ENCODE measurements at regions not wholly inside any gene's neighbourhood (a gene's known extent, or its start where the extent isn't known, plus 50 kb on each side); places are given as distances from the start of the nearest gene placed in this dataset.
A peak's percentile ranks its signal among the peaks of the same experiment; 100 is the strongest.

- DNase-seq = no peak
Measured at GRCh38 chr20:11651647-11652046, 266.0 kb upstream of the BTBD3 start.

- DNase-seq = no peak
Measured at GRCh38 chr20:11652128-11652527, 265.6 kb upstream of the BTBD3 start.

GRCh38 chr20:11654766-11655165 is 262.9 kb upstream of the BTBD3 start:
- no peak for DNase-seq

- no peak for DNase-seq
Measured at GRCh38 chr20:11660673-11661072, 257.0 kb upstream of the BTBD3 start.

GRCh38 chr20:11671015-11671511 is 246.6 kb upstream of the BTBD3 start:
- no peak for DNase-seq

- DNase-seq = peak in 3 of 58 donors; percentile 5 to 45 (median 5)
Measured at GRCh38 chr20:11672959-11673358, 244.7 kb upstream of the BTBD3 start.

- DNase-seq = peak in 6 of 58 donors; percentile 1 to 22 (median 8)
Measured at GRCh38 chr20:11675920-11676629, 241.6 kb upstream of the BTBD3 start.

GRCh38 chr20:11676630-11677287 is 240.9 kb upstream of the BTBD3 start:
- peak in 24 of 58 donors; percentile 1 to 51 (median 10) for DNase-seq

GRCh38 chr20:11677428-11677827 is 240.3 kb upstream of the BTBD3 start:
- DNase-seq = no peak

GRCh38 chr20:11677836-11678235 is 239.9 kb upstream of the BTBD3 start:
- DNase-seq = peak in 2 of 58 donors; percentile 13 to 38

GRCh38 chr20:11682285-11682684 is 235.4 kb upstream of the BTBD3 start:
- no peak for DNase-seq

- no peak for DNase-seq
Measured at GRCh38 chr20:11686195-11686594, 231.5 kb upstream of the BTBD3 start.

GRCh38 chr20:11686820-11687543 is 230.7 kb upstream of the BTBD3 start:
- DNase-seq = peak in 41 of 58 donors; percentile 9 to 74 (median 33)

- DNase-seq = no peak
Measured at GRCh38 chr20:11687546-11688292, 230.0 kb upstream of the BTBD3 start.

- DNase-seq = no peak
Measured at GRCh38 chr20:11689262-11689661, 228.4 kb upstream of the BTBD3 start.

GRCh38 chr20:11691766-11692165 is 225.9 kb upstream of the BTBD3 start:
- no peak for DNase-seq

- DNase-seq = no peak
Measured at GRCh38 chr20:11692567-11692966, 225.1 kb upstream of the BTBD3 start.

GRCh38 chr20:11694467-11694866 is 223.2 kb upstream of the BTBD3 start:
- DNase-seq = no peak

GRCh38 chr20:11697055-11697454 is 220.6 kb upstream of the BTBD3 start:
- DNase-seq = no peak

- DNase-seq = no peak
Measured at GRCh38 chr20:11697646-11698045, 220.0 kb upstream of the BTBD3 start.

- no peak for DNase-seq
Measured at GRCh38 chr20:11698124-11698523, 219.6 kb upstream of the BTBD3 start.
